Middle frontal gyrus (tissue), 1 donor: ENCODE measurements at regions not wholly inside any gene's neighbourhood (a gene's known extent, or its start where the extent isn't known, plus 50 kb on each side); places are given as distances from the start of the nearest gene placed in this dataset.

Experiments used
- DNase-seq: peaks from one replicate; pipeline ENCODE4 v3.0.0-alpha.2; 2015; ENCODE audit warnings: low spot score; ENCODE audit errors: extremely low spot score

GRCh38 chr4:124491361-124492145, 221.0 kb downstream of the ANKRD50 start:
- DNase-seq, result no peak

- no peak for DNase-seq
These were observed 213.3 kb downstream of the ANKRD50 start for GRCh38 chr4:124499261-124499660.

GRCh38 chr4:124501576-124501975, 211.0 kb downstream of the ANKRD50 start:
- DNase-seq, result no peak

GRCh38 chr4:124504431-124504830, 208.1 kb downstream of the ANKRD50 start:
- no peak for DNase-seq

GRCh38 chr4:124505211-124505610, 207.3 kb downstream of the ANKRD50 start:
- DNase-seq, result no peak

DNA sequence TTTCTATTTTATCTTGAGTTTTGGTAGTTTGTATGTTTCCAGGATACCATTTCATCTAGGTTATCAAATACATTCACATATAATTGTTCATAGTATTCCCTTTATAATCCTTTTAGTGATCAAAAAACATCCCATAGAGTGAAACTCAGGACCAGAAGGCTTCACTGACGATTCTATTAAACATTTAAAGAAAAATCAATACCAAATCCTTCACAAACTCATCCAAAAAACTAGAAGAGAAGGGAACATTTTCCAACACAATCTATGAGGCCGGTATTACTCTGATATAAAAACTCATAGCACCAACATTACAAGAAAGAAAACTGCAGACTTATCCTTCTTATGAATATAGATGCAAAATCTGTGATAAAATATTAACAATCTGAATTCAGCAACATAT, 203.4 kb downstream of the ANKRD50 start:
- DNase-seq, result no peak

- no peak for DNase-seq
These were observed 197.9 kb downstream of the ANKRD50 start for GRCh38 chr4:124514588-124514987.

- no peak for DNase-seq
These were observed 196.9 kb downstream of the ANKRD50 start for GRCh38 chr4:124515591-124515990.

DNA sequence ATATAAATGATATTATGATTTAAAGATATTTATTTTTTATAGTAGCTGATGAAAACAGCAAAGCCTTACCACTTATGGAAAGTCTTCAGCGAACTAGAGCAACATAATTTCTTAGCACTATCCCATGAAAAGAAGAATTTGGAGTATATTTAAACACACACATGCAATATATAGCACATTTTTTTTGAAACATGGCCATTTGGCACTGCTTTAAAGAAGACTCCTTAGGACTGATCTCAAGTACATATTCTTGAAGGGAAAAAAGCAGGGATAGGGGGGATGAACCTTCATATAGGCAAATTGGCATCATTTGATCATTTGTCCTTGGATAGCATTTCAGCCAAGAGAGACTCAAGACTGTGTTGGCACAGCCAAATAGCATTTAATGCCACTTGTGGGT, 193.3 kb downstream of the ANKRD50 start:
- no peak for DNase-seq

DNA sequence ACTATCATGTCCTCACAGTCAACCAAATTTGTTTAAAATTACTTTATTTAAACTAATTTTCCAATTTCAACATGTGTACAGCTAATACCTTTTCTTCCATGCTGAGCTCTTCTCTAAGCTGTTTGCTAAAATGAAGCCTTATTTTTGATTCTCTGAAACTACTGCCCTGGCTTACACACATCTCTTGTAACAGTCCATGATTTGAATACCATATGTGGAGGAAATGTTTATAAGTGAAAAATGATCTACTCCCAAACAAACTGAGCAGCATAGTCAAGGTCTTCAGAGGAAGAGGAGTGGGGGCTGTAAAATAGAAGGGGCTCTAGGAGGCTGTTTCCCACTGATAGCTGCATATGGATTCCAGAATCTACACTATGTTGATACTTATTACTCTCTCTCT, 188.7 kb downstream of the ANKRD50 start:
- no peak for DNase-seq

GRCh38 chr4:124525524-124525923, 187.0 kb downstream of the ANKRD50 start:
- DNase-seq, result no peak

DNA sequence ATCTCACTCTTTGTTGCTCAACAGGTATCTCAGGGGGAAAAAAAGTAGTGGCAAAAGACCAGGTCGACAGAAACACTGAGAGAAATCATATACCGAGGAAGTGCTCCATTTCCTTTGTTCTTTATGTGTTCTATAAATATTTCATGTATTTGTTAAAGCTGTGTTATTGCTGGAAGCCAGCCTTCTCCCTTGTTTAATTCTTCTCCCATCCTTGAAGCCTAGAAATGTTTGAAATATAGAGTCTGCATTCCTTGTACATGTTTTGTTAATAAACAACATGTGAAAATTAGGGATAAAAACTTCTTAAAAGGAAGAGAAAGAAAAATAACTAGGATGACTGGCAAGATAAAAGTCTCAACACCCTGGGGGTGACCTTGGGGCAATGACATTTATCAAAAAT, 186.2 kb downstream of the ANKRD50 start:
- DNase-seq, result no peak

DNA sequence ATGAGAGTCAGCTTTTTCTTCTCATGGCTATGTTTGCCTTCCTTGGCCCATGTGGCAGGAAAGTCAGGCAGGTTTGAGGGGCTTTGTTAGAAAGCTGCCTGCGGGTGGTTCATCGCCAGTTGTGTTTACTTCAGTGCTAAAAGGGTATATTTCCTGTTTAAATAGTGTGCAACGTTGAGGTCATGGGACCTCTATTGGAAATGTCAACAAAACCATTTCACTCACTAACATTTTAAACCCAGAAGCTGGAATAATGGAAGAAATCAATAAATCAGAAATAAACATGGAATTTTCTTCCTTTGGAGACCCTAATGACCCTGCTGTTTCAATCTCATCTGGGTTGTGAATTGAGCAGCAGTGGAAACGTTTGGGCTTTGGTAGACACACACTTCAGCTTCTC, 185.8 kb downstream of the ANKRD50 start:
- no peak for DNase-seq

DNA sequence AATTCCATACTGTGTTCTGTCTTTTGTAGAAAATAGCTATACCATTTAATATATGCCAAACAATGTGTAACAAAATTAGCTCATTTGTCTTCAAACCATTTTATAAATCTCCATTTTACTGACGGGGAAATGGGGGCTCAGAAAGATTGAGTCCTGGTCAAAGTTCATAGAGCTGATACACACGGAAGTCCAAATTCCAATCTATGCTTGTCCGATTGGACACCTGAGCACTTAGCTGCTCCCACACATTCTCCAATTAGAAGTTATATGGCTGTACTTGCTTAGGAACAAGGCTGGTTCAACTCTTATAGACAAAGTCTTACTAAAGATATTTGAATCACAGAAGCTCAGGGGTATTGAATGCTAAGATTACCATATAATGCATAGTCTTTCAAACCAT, 185.2 kb downstream of the ANKRD50 start:
- no peak for DNase-seq

- no peak for DNase-seq
These were observed 183.4 kb downstream of the ANKRD50 start for GRCh38 chr4:124529131-124529530.

- no peak for DNase-seq
These were observed 182.0 kb downstream of the ANKRD50 start for GRCh38 chr4:124530464-124531077.

DNA sequence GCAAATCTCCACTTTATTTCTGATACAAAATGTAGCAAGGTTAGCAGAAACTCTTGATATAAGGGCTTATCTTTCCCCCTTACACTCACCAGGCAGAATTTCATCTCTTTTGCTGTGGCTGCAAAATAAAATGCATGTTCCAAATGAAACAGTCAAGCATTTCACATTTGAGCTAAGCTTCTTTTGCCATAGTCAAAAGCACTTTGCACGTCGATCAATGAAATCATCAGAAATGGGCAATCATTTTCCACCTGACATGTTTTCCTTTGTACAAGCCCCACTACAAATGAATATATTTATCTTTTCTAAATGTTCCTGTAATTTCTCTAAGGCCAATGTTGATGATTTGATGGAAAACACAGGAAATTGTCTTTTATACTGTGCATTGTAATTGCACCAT, 178.4 kb downstream of the ANKRD50 start:
- DNase-seq, result no peak

DNA sequence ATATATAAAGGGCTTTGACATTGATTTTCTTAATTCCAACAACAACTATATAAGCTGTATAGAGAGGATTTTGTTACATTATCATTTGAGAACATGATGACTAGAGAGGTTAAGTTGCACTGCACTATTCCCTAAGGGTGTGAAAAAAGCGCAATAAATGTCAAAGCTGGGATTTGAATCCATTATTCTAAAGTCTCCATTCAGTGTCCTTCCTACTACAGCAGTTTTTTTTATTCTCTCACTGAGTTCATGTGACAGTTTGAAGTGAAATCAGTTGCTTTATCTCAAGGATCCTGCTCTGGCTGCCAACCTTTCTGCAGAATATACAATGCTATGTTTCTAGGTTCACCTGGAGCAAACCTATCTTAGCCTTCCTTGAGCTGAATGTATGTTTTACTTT, 177.5 kb downstream of the ANKRD50 start:
- no peak for DNase-seq

DNA sequence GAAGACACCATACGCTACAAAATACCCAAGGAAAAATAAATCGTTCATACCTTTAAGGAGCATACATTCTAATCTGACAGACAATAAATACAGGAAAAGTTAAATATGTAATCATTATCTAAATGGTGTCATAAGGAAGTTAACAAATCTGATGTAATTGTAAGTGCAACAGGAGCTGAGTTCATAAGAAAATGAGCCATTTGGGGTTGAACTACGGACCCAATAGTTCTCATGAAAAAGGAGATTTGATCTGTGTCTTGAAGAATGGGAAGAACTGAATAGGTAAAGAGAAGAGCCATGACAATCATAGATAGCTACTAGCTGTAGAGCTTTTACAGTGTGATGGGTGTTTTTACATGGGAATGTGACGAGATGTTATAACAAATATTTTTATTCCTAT, 175.6 kb downstream of the ANKRD50 start:
- no peak for DNase-seq

GRCh38 chr4:124537971-124538370, 174.6 kb downstream of the ANKRD50 start:
- no peak for DNase-seq

DNA sequence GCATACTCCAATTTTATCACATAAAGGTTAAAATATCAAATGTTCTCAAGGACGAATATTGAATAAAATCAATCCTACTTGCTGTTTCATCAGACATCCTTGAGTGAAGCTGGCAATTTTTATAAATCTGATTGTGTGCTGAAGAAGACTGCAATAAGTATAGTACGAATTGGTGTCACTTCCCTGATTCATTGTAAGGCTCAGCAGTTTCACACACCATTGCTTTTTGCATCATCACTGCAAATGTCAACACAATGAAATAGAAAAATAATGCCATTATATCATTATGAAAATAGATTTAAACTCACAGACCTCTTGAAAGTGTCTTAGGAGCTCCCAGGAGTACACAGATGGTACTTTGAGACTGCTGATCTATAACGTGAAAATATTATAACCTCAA, 172.5 kb downstream of the ANKRD50 start:
- no peak for DNase-seq

DNA sequence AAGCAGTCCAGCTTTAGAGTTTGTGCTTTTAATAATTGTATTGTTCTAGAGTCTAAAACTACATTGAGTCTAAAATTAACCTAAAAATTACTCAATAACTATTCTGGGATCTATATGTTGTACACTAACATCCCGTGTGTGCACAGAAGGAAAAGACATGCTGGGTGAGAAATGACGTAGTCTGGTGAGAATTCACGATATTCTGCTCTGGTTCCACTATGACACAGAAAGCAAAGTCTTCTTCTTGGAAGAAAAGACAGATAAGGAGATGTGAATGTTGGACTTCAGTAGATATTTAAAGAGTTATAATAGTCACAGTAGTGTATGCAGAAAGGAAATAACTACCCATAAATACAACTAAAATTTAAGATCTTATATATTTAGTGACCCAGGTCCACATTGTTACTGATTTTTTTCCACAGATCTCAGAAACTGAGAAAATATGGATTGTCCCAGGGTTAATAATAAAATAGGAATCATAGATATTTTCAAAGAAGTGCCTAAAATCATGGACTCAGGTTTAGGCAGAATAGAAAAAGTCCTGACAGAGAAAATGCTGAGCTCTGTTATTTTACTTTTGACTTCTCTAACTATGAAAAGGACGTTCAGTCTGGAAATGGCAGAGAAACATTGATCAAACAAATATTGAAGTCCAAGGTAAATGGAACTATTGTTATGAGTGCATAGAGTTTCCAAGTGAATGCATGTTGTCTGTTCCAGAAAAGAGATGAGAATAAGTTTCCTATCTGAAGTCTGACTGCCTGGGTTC, 170.7 kb downstream of the ANKRD50 start:
- no peak for DNase-seq
